ENCODE measurements at regions not wholly inside any gene's neighbourhood (a gene's known extent, or its start where the extent isn't known, plus 50 kb on each side); places are given as distances from the start of the nearest gene placed in this dataset.

DNA sequence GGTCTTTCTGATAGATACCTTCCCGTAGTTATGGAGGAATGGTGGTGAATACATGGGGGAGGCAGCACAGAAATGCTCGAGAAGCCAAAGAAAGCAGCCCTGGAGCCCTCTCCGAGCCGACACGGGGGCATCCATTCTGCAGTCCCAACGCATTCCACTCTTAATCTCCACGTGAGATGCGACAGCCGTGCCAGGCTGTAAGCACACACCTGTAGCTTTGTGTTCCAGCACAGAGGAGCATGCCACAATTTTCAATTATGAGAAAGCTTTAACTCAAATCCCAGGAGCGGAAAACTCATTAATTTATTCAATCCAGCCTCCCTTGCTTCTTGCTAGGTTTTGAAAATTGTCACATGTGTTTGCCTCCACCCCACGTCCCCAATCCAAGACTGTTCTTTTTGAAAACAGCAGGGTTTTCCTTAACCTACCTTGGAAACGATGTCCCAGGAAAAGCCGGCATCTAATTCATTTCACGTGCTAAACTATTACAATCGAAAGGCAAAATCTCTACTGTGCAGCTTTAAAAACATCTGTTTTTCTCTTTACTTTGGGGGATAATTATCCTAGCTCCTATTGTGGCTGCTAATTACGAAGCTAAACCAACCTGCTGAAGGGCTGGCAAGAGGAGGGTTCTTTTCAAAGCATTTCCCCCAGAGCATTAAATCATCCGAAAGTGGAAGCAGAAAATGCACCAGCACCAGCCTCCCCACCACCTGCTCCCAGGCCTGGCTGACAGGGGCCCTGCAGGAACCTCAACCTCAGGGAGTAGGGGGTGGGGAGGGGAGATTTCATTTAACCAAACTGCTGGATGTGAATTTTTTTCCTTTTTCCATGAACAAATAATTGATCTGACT is 56.0 kb upstream of the CHST15 start:
- Histone ChIP-seq H4K20me1 (ENCODE audit: control insufficient read depth, insufficient read depth) (no peaks in the 10 kb centered on the region), H2AFZ (ENCODE audit: control insufficient read depth, low read depth, low read length) (no peak overlapping the region), H3K9ac (ENCODE audit: control insufficient read depth, insufficient read depth, low read length) (no peak overlapping the region), H3K4me1 (ENCODE audit: control insufficient read depth, insufficient read depth, low read length) (peaks cover 28% of the 10 kb centered on the region), H3K79me2 (ENCODE audit: control insufficient read depth, insufficient read depth, low read length) (no peaks in the 10 kb centered on the region), H3K9me3 (replicated peaks; ENCODE audit: control insufficient read depth, insufficient read depth, low read length) (no peaks in the 10 kb centered on the region), H3K27ac (ENCODE audit: control insufficient read depth, insufficient read depth) (no peak overlapping the region), H3K36me3 (ENCODE audit: control insufficient read depth in 2 of 2, insufficient read depth in 2 of 2, low read length in 1 of 2) (no peaks in the 10 kb centered on the region), H3K4me3 (no peak overlapping the region), H3K4me2 (ENCODE audit: control insufficient read depth, insufficient read depth) (0 out of 2 replicates have a peak overlapping the region, but pooled peaks have one; percentile 21), H3K27me3 (replicated peaks in 1 of 2; ENCODE audit: control insufficient read depth in 2 of 2, insufficient read depth in 2 of 2, low read length in 1 of 2) (no peaks in the 10 kb centered on the region)
- 52% methylated on average over 17 of the region's 17 CpGs for WGBS (ENCODE audit: insufficient coverage, insufficient replicate concordance, low lambda C conversion rate, missing lambda C conversion rate)
- CTCF ChIA-PET: no interaction called here
- in situ Hi-C loops (cut with MboI): no loop called here
- DNase-seq (ENCODE audit: low read depth, low spot score) (peak; percentile 33), ATAC-seq (peak; percentile 54), FAIRE-seq (no peak)
- POLR2A ChIA-PET: no interaction called here
- SMC1A ChIA-PET (ENCODE audit: uncharacterized antibody, unreplicated experiment): no interaction called here
- BruUV-seq (replicated peaks): no TSS peak
- RAD21 ChIA-PET (ENCODE audit: unreplicated experiment): interaction anchor here (1.4 kb wide), 1 partner anchor 240 kb away, joined by 3 read pairs; no protein-coding TSS in a partner anchor
- intact Hi-C loops (cut with micrococcal nuclease; ENCODE audit: unreplicated experiment): no loop called here
- TF ChIP-seq RB1 (IDR thresholded peaks at IDR 0.05; ENCODE audit: borderline replicate concordance): no peak
- TF ChIP-seq, protein P1, sequence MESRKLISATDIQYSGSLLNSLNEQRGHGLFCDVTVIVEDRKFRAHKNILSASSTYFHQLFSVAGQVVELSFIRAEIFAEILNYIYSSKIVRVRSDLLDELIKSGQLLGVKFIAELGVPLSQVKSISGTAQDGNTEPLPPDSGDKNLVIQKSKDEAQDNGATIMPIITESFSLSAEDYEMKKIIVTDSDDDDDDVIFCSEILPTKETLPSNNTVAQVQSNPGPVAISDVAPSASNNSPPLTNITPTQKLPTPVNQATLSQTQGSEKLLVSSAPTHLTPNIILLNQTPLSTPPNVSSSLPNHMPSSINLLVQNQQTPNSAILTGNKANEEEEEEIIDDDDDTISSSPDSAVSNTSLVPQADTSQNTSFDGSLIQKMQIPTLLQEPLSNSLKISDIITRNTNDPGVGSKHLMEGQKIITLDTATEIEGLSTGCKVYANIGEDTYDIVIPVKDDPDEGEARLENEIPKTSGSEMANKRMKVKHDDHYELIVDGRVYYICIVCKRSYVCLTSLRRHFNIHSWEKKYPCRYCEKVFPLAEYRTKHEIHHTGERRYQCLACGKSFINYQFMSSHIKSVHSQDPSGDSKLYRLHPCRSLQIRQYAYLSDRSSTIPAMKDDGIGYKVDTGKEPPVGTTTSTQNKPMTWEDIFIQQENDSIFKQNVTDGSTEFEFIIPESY (IDR thresholded peaks at IDR 0.05): no peak
- TF ChIP-seq CBX5 (IDR thresholded peaks at IDR 0.05; ENCODE audit: low read depth): no peak
- TF ChIP-seq, protein P2, sequence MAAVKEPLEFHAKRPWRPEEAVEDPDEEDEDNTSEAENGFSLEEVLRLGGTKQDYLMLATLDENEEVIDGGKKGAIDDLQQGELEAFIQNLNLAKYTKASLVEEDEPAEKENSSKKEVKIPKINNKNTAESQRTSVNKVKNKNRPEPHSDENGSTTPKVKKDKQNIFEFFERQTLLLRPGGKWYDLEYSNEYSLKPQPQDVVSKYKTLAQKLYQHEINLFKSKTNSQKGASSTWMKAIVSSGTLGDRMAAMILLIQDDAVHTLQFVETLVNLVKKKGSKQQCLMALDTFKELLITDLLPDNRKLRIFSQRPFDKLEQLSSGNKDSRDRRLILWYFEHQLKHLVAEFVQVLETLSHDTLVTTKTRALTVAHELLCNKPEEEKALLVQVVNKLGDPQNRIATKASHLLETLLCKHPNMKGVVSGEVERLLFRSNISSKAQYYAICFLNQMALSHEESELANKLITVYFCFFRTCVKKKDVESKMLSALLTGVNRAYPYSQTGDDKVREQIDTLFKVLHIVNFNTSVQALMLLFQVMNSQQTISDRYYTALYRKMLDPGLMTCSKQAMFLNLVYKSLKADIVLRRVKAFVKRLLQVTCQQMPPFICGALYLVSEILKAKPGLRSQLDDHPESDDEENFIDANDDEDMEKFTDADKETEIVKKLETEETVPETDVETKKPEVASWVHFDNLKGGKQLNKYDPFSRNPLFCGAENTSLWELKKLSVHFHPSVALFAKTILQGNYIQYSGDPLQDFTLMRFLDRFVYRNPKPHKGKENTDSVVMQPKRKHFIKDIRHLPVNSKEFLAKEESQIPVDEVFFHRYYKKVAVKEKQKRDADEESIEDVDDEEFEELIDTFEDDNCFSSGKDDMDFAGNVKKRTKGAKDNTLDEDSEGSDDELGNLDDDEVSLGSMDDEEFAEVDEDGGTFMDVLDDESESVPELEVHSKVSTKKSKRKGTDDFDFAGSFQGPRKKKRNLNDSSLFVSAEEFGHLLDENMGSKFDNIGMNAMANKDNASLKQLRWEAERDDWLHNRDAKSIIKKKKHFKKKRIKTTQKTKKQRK (IDR thresholded peaks at IDR 0.05; ENCODE audit: low read depth, low read length): no peak
- TF ChIP-seq MTA2 (IDR thresholded peaks at IDR 0.05; ENCODE audit: low read depth): peak; percentile 44; the same call in 1 of the 2 replicates
- TF ChIP-seq IKZF1 (conservative IDR thresholded peaks at IDR 0.05): peak; percentile 46
- TF ChIP-seq RAD21 (IDR thresholded peaks at IDR 0.05; ENCODE audit: insufficient read depth, low read depth, low read length): no peak
- no peak for TF ChIP-seq PAX8 (IDR thresholded peaks at IDR 0.05)
- TF ChIP-seq HDGF (IDR thresholded peaks at IDR 0.05): no peak
- no peak for TF ChIP-seq MYC (IDR thresholded peaks at IDR 0.05; ENCODE audit: insufficient read depth, insufficient read length, insufficient replicate concordance, low read length, severe bottlenecking)
- no peak for TF ChIP-seq HDAC6 (IDR thresholded peaks at IDR 0.05; ENCODE audit: unreplicated experiment)
- no peak for TF ChIP-seq BHLHE40 (IDR thresholded peaks at IDR 0.05; ENCODE audit: borderline replicate concordance in 1 of 2, low read depth in 2 of 2, low read length in 1 of 2)
- TF ChIP-seq CHD2 (IDR thresholded peaks at IDR 0.05; ENCODE audit: borderline replicate concordance, low read depth, low read length): peak; percentile 46; the same call in 1 of the 2 replicates
- TF ChIP-seq KDM1A (IDR thresholded peaks at IDR 0.05; ENCODE audit: borderline replicate concordance): no peak
- TF ChIP-seq, protein P3, sequence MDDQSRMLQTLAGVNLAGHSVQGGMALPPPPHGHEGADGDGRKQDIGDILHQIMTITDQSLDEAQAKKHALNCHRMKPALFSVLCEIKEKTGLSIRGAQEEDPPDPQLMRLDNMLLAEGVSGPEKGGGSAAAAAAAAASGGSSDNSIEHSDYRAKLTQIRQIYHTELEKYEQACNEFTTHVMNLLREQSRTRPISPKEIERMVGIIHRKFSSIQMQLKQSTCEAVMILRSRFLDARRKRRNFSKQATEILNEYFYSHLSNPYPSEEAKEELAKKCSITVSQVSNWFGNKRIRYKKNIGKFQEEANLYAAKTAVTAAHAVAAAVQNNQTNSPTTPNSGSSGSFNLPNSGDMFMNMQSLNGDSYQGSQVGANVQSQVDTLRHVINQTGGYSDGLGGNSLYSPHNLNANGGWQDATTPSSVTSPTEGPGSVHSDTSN (IDR thresholded peaks at IDR 0.05; ENCODE audit: insufficient replicate concordance, low read depth, low read length): no peak
- no peak for TF ChIP-seq POLR2A (IDR thresholded peaks at IDR 0.05; ENCODE audit: low read depth, low read length)
- TF ChIP-seq MEF2B (IDR thresholded peaks at IDR 0.05; ENCODE audit: partially characterized antibody, poor library complexity, severe bottlenecking): peak; percentile 35
- TF ChIP-seq NR2F1 (conservative IDR thresholded peaks at IDR 0.05): no peak
- no peak for TF ChIP-seq TCF7 (IDR thresholded peaks at IDR 0.05; ENCODE audit: borderline replicate concordance)

Measured in GM12878 (cell line).